Activated CD4-positive, alpha-beta memory T cell treated with anti-CD3 and anti-CD28 coated beads for 36 hours (primary cell): ENCODE measurements at regions not wholly inside any gene's neighbourhood (a gene's known extent, or its start where the extent isn't known, plus 50 kb on each side); places are given as distances from the start of the nearest gene placed in this dataset.

ENCODE experiments used
- CTCF ChIA-PET: fragments of 350-600 bp; sonication (Branson Sonifier 250); formaldehyde crosslinking; loops from one replicate; lab custom pipeline; 2021; ENCODE audit warnings: antibody characterized with exemption, inconsistent platforms; lab: Charles Lee
- POLR2A ChIA-PET: fragments of 350-600 bp; sonication (Branson Sonifier 250); formaldehyde crosslinking; loops from one replicate; lab custom pipeline; 2021; ENCODE audit warnings: antibody characterized with exemption; lab: Charles Lee
- DNase-seq: peaks from one replicate; pipeline ENCODE4 v3.0.0-alpha.2; 2020
- H3K27ac Mint-ChIP-seq: one replicate; pipeline ENCODE4 v1.8.0; 2021; ENCODE audit warnings: mixed read lengths
- H3K27me3 Mint-ChIP-seq: one replicate; pipeline ENCODE4 v1.8.0; 2021; ENCODE audit warnings: mixed read lengths
- H3K36me3 Mint-ChIP-seq: one replicate; pipeline ENCODE4 v1.8.0; 2021; ENCODE audit warnings: mixed read lengths
- H3K4me1 Mint-ChIP-seq: one replicate; pipeline ENCODE4 v1.8.0; 2021; ENCODE audit warnings: low read depth, mixed read lengths
- H3K4me3 Mint-ChIP-seq: one replicate; pipeline ENCODE4 v1.8.0; 2021; ENCODE audit warnings: mild to moderate bottlenecking, mixed read lengths
- H3K9me3 Mint-ChIP-seq: one replicate; pipeline ENCODE4 v1.8.0; 2021; ENCODE audit warnings: mixed read lengths
- intact Hi-C: fragments of 100-400 bp; cut with micrococcal nuclease; formaldehyde crosslinking; loops from one replicate; pipeline ENCODE4 v1.15.1; 2023

- Mint-ChIP-seq H3K27ac (no peak overlapping the region), H3K9me3 (no peaks in the 10 kb centered on the region), H3K4me1 (no peaks in the 10 kb centered on the region), H3K27me3 (peaks cover 5% of the 10 kb centered on the region), H3K4me3 (no peak overlapping the region), H3K36me3 (no peaks in the 10 kb centered on the region)
- intact Hi-C loops: no loop called here
- CTCF ChIA-PET: interaction anchor here (0.7 kb wide), 1 partner anchor 278 kb away, joined by 3 read pairs; no protein-coding TSS in a partner anchor
- no peak for DNase-seq
- POLR2A ChIA-PET: no interaction called here
These were observed 70.7 kb upstream of the CD82 start for GRCh38 chr11:44494785-44495184.

- DNase-seq: no peak
- CTCF ChIA-PET: no interaction called here
- Mint-ChIP-seq H3K27ac (no peak overlapping the region), H3K4me3 (no peak overlapping the region), H3K27me3 (peaks cover 2% of the 10 kb centered on the region), H3K36me3 (no peaks in the 10 kb centered on the region), H3K4me1 (no peaks in the 10 kb centered on the region), H3K9me3 (no peaks in the 10 kb centered on the region)
- intact Hi-C loops: no loop called here
- POLR2A ChIA-PET: no interaction called here
These were observed 69.1 kb upstream of the CD82 start for GRCh38 chr11:44496391-44496790.

- no peaks in the 10 kb centered on the region for H3K27me3 Mint-ChIP-seq
- no peak for DNase-seq
- ChIA-PET POLR2A (no interaction called here), CTCF (interaction anchor here (0.6 kb wide), 1 partner anchor 697 kb away, joined by 4 read pairs; no protein-coding TSS in a partner anchor)
- intact Hi-C loops: no loop called here
- no peak overlapping the region for H3K27ac Mint-ChIP-seq
- H3K36me3 Mint-ChIP-seq: no peaks in the 10 kb centered on the region
- no peaks in the 10 kb centered on the region for H3K4me1 Mint-ChIP-seq
- no peak overlapping the region for H3K4me3 Mint-ChIP-seq
- no peaks in the 10 kb centered on the region for H3K9me3 Mint-ChIP-seq
These were observed 67.2 kb upstream of the CD82 start for GRCh38 chr11:44498089-44498871.

GRCh38 chr11:44502506-44502905 lies 63.0 kb upstream of the CD82 start:
- Mint-ChIP-seq H3K27ac (no peak overlapping the region), H3K4me1 (no peaks in the 10 kb centered on the region), H3K9me3 (peaks cover 1% of the 10 kb centered on the region), H3K36me3 (no peaks in the 10 kb centered on the region), H3K27me3 (peaks cover 5% of the 10 kb centered on the region), H3K4me3 (no peak overlapping the region)
- CTCF ChIA-PET: no interaction called here
- DNase-seq: no peak
- POLR2A ChIA-PET: no interaction called here
- intact Hi-C loops: no loop called here

GRCh38 chr11:44505581-44506054 lies 59.8 kb upstream of the CD82 start:
- POLR2A ChIA-PET: no interaction called here
- Mint-ChIP-seq H3K27ac (no peak overlapping the region), H3K4me1 (no peaks in the 10 kb centered on the region), H3K9me3 (peaks cover 3% of the 10 kb centered on the region), H3K27me3 (peaks cover 10% of the 10 kb centered on the region), H3K4me3 (no peak overlapping the region), H3K36me3 (no peaks in the 10 kb centered on the region)
- CTCF ChIA-PET: no interaction called here
- intact Hi-C loops: no loop called here
- no peak for DNase-seq

- H3K4me1 Mint-ChIP-seq: no peaks in the 10 kb centered on the region
- no peaks in the 10 kb centered on the region for H3K36me3 Mint-ChIP-seq
- peaks cover 10% of the 10 kb centered on the region for H3K27me3 Mint-ChIP-seq
- ChIA-PET CTCF (no interaction called here), POLR2A (no interaction called here)
- H3K9me3 Mint-ChIP-seq: peaks cover 3% of the 10 kb centered on the region
- no peak for DNase-seq
- no peak overlapping the region for H3K27ac Mint-ChIP-seq
- intact Hi-C loops: no loop called here
- no peak overlapping the region for H3K4me3 Mint-ChIP-seq
These were observed 59.0 kb upstream of the CD82 start for GRCh38 chr11:44506375-44507016.

- no peak overlapping the region for H3K27ac Mint-ChIP-seq
- intact Hi-C loops: no loop called here
- H3K27me3 Mint-ChIP-seq: peaks cover 10% of the 10 kb centered on the region
- no peaks in the 10 kb centered on the region for H3K36me3 Mint-ChIP-seq
- H3K4me1 Mint-ChIP-seq: no peaks in the 10 kb centered on the region
- DNase-seq: no peak
- H3K9me3 Mint-ChIP-seq: peaks cover 3% of the 10 kb centered on the region
- ChIA-PET CTCF (no interaction called here), POLR2A (no interaction called here)
- no peak overlapping the region for H3K4me3 Mint-ChIP-seq
These were observed 58.0 kb upstream of the CD82 start for GRCh38 chr11:44507491-44507890.

- ChIA-PET CTCF (no interaction called here), POLR2A (no interaction called here)
- H3K27me3 Mint-ChIP-seq: peaks cover 10% of the 10 kb centered on the region
- H3K4me1 Mint-ChIP-seq: no peaks in the 10 kb centered on the region
- H3K36me3 Mint-ChIP-seq: no peaks in the 10 kb centered on the region
- no peak overlapping the region for H3K27ac Mint-ChIP-seq
- intact Hi-C loops: no loop called here
- H3K4me3 Mint-ChIP-seq: no peak overlapping the region
- peaks cover 3% of the 10 kb centered on the region for H3K9me3 Mint-ChIP-seq
- no peak for DNase-seq
These were observed 57.5 kb upstream of the CD82 start for GRCh38 chr11:44507896-44508445.

- intact Hi-C loops: no loop called here
- Mint-ChIP-seq H3K27ac (no peak overlapping the region), H3K36me3 (no peaks in the 10 kb centered on the region), H3K27me3 (peaks cover 10% of the 10 kb centered on the region), H3K4me1 (no peaks in the 10 kb centered on the region), H3K4me3 (no peak overlapping the region), H3K9me3 (peaks cover 3% of the 10 kb centered on the region)
- ChIA-PET CTCF (no interaction called here), POLR2A (no interaction called here)
- no peak for DNase-seq
These were observed 56.2 kb upstream of the CD82 start for GRCh38 chr11:44509296-44509695.

- Mint-ChIP-seq H3K27me3 (peaks cover 10% of the 10 kb centered on the region), H3K9me3 (peaks cover 3% of the 10 kb centered on the region), H3K4me3 (no peak overlapping the region), H3K4me1 (no peaks in the 10 kb centered on the region), H3K27ac (no peak overlapping the region), H3K36me3 (no peaks in the 10 kb centered on the region)
- ChIA-PET POLR2A (no interaction called here), CTCF (no interaction called here)
- intact Hi-C loops: no loop called here
- no peak for DNase-seq
These were observed 55.1 kb upstream of the CD82 start for GRCh38 chr11:44510372-44510771.

GRCh38 chr11:44512818-44513217 lies 52.6 kb upstream of the CD82 start:
- no peak for DNase-seq
- Mint-ChIP-seq H3K36me3 (no peaks in the 10 kb centered on the region), H3K4me1 (no peaks in the 10 kb centered on the region), H3K27me3 (peaks cover 4% of the 10 kb centered on the region), H3K9me3 (no peaks in the 10 kb centered on the region), H3K4me3 (no peak overlapping the region), H3K27ac (no peak overlapping the region)
- intact Hi-C loops: no loop called here
- CTCF ChIA-PET: interaction anchor here (0.5 to 2.1 kb wide), 2 partner anchors 10 to 421 kb away, joined by 3 to 9 read pairs; no protein-coding TSS in a partner anchor
- POLR2A ChIA-PET: no interaction called here

GRCh38 chr11:44515048-44515447 lies 50.4 kb upstream of the CD82 start:
- POLR2A ChIA-PET: no interaction called here
- peaks cover 12% of the 10 kb centered on the region for H3K27me3 Mint-ChIP-seq
- CTCF ChIA-PET: interaction anchor here (1.3 kb wide), 1 partner anchor 9 kb away, joined by 6 read pairs; no protein-coding TSS in a partner anchor

More at GRCh38 chr11:44515048-44515447, 50.4 kb upstream of the CD82 start:
- intact Hi-C loops: no loop called here
- no peaks in the 10 kb centered on the region for H3K36me3 Mint-ChIP-seq
- H3K9me3 Mint-ChIP-seq: no peaks in the 10 kb centered on the region
- no peak overlapping the region for H3K4me3 Mint-ChIP-seq
- H3K27ac Mint-ChIP-seq: no peak overlapping the region
- no peak for DNase-seq
- no peaks in the 10 kb centered on the region for H3K4me1 Mint-ChIP-seq
